ENCODE measurements at regions not wholly inside any gene's neighbourhood (a gene's known extent, or its start where the extent isn't known, plus 50 kb on each side); places are given as distances from the start of the nearest gene placed in this dataset.

- DNase-seq (ENCODE audit: insufficient read length, low spot score, missing footprints) = no peak
- no peak overlapping the region for H3K4me2 ChIP-seq (ENCODE audit: insufficient read depth, low read length)
- no peak for TF ChIP-seq CTCF (IDR thresholded peaks at IDR 0.05; ENCODE audit: extremely low read depth, low read depth, low read length)
Measured at GRCh38 chr6:1013656-1014430, 298.1 kb upstream of the FOXQ1 start.

DNA sequence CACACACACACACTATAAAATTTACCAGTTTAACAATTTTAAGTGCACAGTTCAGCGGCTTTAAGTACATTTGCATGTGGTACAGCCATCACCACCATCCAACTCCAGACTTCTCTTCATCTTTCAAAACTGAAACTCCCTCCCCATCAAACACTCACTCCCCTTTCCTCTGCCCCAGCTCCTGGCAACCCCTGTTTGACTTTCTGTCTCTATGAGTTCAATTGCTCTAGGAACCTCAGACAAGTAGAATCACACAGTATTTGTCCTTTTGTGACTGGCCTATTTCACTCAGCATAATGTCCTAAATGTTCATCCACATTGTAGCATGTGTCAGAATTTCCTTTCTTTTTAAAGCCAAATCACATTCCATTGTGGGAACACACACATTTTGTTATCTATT lies 302.8 kb upstream of the FOXQ1 start:
- no peaks in the 10 kb centered on the region for H4K20me1 ChIP-seq (ENCODE audit: insufficient read depth, low read length)
- no peaks in the 10 kb centered on the region for H3K4me1 ChIP-seq (ENCODE audit: insufficient read depth, low read length)
- no peaks in the 10 kb centered on the region for H3K9me3 ChIP-seq (ENCODE audit: low read depth, low read length)
- no peak overlapping the region for H3K4me3 ChIP-seq (ENCODE audit: insufficient read depth, low read length)
- H3K27ac ChIP-seq (ENCODE audit: low read depth, low read length) = no peak overlapping the region
- H3K79me2 ChIP-seq (ENCODE audit: insufficient read depth, low read length) = no peaks in the 10 kb centered on the region
- H3K4me2 ChIP-seq (ENCODE audit: insufficient read depth, low read length) = no peak overlapping the region
- no peak overlapping the region for H2AFZ ChIP-seq (ENCODE audit: low read length)
- no peak for TF ChIP-seq CTCF (IDR thresholded peaks at IDR 0.05; ENCODE audit: extremely low read depth, low read depth, low read length)
- no peaks in the 10 kb centered on the region for H3K27me3 ChIP-seq (ENCODE audit: insufficient read depth, low read length)
- H3K36me3 ChIP-seq (ENCODE audit: insufficient read depth, low read length) = no peaks in the 10 kb centered on the region
- no peak for DNase-seq (ENCODE audit: insufficient read length, low spot score, missing footprints)

More at GRCh38 chr6:1013656-1014430, 298.1 kb upstream of the FOXQ1 start:
- Histone ChIP-seq H3K4me3 (ENCODE audit: insufficient read depth, low read length) (no peak overlapping the region), H3K4me1 (ENCODE audit: insufficient read depth, low read length) (no peaks in the 10 kb centered on the region), H3K27me3 (ENCODE audit: insufficient read depth, low read length) (no peaks in the 10 kb centered on the region), H4K20me1 (ENCODE audit: insufficient read depth, low read length) (no peaks in the 10 kb centered on the region), H3K27ac (ENCODE audit: low read depth, low read length) (no peak overlapping the region), H3K36me3 (ENCODE audit: insufficient read depth, low read length) (no peaks in the 10 kb centered on the region), H2AFZ (ENCODE audit: low read length) (no peak overlapping the region), H3K9me3 (ENCODE audit: low read depth, low read length) (no peaks in the 10 kb centered on the region), H3K79me2 (ENCODE audit: insufficient read depth, low read length) (no peaks in the 10 kb centered on the region)

DNA sequence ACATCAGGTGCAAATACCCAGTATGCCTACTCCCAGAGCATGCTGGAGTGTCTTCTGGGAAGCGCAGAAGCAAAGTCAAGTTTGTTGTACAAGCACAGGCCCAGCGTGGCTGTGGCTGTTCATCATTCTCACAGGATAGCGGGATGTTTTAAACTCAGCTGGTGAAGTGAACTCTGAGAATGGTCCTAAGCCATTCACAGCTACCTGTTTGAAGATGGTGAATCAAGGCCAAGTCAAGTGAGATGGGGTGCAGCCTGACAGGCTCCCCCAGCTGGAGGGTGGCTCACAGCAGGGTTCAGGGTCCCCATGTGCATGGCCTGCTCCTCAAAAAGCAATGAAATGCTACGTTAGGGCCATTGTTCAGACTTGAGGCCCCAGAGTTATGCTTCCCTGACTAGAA lies 304.7 kb upstream of the FOXQ1 start:
- no peaks in the 10 kb centered on the region for H3K9me3 ChIP-seq (ENCODE audit: low read depth, low read length)
- no peaks in the 10 kb centered on the region for H3K79me2 ChIP-seq (ENCODE audit: insufficient read depth, low read length)
- no peaks in the 10 kb centered on the region for H3K36me3 ChIP-seq (ENCODE audit: insufficient read depth, low read length)
- H3K4me3 ChIP-seq (ENCODE audit: insufficient read depth, low read length) = no peak overlapping the region
- H2AFZ ChIP-seq (ENCODE audit: low read length) = no peak overlapping the region
- H3K27ac ChIP-seq (ENCODE audit: low read depth, low read length) = no peak overlapping the region
- H3K4me2 ChIP-seq (ENCODE audit: insufficient read depth, low read length) = no peak overlapping the region
- H4K20me1 ChIP-seq (ENCODE audit: insufficient read depth, low read length) = no peaks in the 10 kb centered on the region
- H3K4me1 ChIP-seq (ENCODE audit: insufficient read depth, low read length) = no peaks in the 10 kb centered on the region
- no peak for DNase-seq (ENCODE audit: insufficient read length, low spot score, missing footprints)
- no peak for TF ChIP-seq CTCF (IDR thresholded peaks at IDR 0.05; ENCODE audit: extremely low read depth, low read depth, low read length)
- no peaks in the 10 kb centered on the region for H3K27me3 ChIP-seq (ENCODE audit: insufficient read depth, low read length)

GRCh38 chr6:1004885-1005630 lies 306.8 kb upstream of the FOXQ1 start:
- Histone ChIP-seq H2AFZ (ENCODE audit: low read length) (no peak overlapping the region), H3K79me2 (ENCODE audit: insufficient read depth, low read length) (no peaks in the 10 kb centered on the region), H3K4me2 (ENCODE audit: insufficient read depth, low read length) (no peak overlapping the region), H3K27me3 (ENCODE audit: insufficient read depth, low read length) (no peaks in the 10 kb centered on the region), H3K4me1 (ENCODE audit: insufficient read depth, low read length) (no peaks in the 10 kb centered on the region), H3K9me3 (ENCODE audit: low read depth, low read length) (no peaks in the 10 kb centered on the region), H3K4me3 (ENCODE audit: insufficient read depth, low read length) (no peak overlapping the region), H3K36me3 (ENCODE audit: insufficient read depth, low read length) (no peaks in the 10 kb centered on the region), H4K20me1 (ENCODE audit: insufficient read depth, low read length) (no peaks in the 10 kb centered on the region), H3K27ac (ENCODE audit: low read depth, low read length) (no peak overlapping the region)
- no peak for TF ChIP-seq CTCF (IDR thresholded peaks at IDR 0.05; ENCODE audit: extremely low read depth, low read depth, low read length)
- DNase-seq (ENCODE audit: insufficient read length, low spot score, missing footprints) = no peak

Data from osteoblast (primary cell).